ENCODE measurements at regions not wholly inside any gene's neighbourhood (a gene's known extent, or its start where the extent isn't known, plus 50 kb on each side); places are given as distances from the start of the nearest gene placed in this dataset.
A peak's percentile ranks its signal among the peaks of the same experiment; 100 is the strongest.

- Histone ChIP-seq H2BK20ac (ENCODE audit: low read depth, low read length) (no peak overlapping the region), H2AK9ac (replicated peaks; ENCODE audit: low read depth, low read length, poor library complexity) (no peak overlapping the region), H2BK15ac (ENCODE audit: low read depth, low read length) (no peak overlapping the region), H3K14ac (replicated peaks; ENCODE audit: low read depth, low read length) (no peak overlapping the region), H3K36me3 (ENCODE audit: control insufficient read depth, insufficient read depth, low read length) (no peaks in the 10 kb centered on the region), H3K9me1 (ENCODE audit: insufficient read depth, low read length) (no peaks in the 10 kb centered on the region; the same call in 1 of the 2 replicates), H3K4ac (ENCODE audit: low read depth, low read length) (no peak overlapping the region), H3K23ac (ENCODE audit: low read depth, low read length) (no peak overlapping the region), H3K27me3 (ENCODE audit: control insufficient read depth, insufficient read depth, low read length) (peaks cover 3% of the 10 kb centered on the region; the same call in 1 of the 2 replicates), H3K79me1 (ENCODE audit: low read depth in 1 of 2, low read length in 2 of 2) (no peaks in the 10 kb centered on the region), H3K4me1 (ENCODE audit: control insufficient read depth, insufficient read depth, low read length) (no peaks in the 10 kb centered on the region), H4K20me1 (ENCODE audit: insufficient read depth, low read length) (no peaks in the 10 kb centered on the region), H2AFZ (replicated peaks; ENCODE audit: low read length, poor library complexity) (no peak overlapping the region), H3K4me2 (ENCODE audit: low read depth, low read length) (no peak overlapping the region), H3K56ac (ENCODE audit: extremely low read depth, insufficient read depth, low read length) (no peak overlapping the region), H3K9ac (ENCODE audit: low read depth, low read length) (no peak overlapping the region), H3K9me3 (ENCODE audit: control insufficient read depth, insufficient read depth, low read length) (peaks cover 2% of the 10 kb centered on the region; the same call in 1 of the 2 replicates), H4K8ac (ENCODE audit: low read depth in 2 of 2, low read length in 2 of 2) (no peak overlapping the region), H3K4me3 (ENCODE audit: insufficient read depth, low read depth, low read length) (no peak overlapping the region), H3K18ac (ENCODE audit: low read depth, low read length) (no peak overlapping the region), H3K27ac (ENCODE audit: insufficient read depth, low read length) (no peak overlapping the region), H4K5ac (ENCODE audit: low read depth, low read length) (no peak overlapping the region), H2BK120ac (ENCODE audit: low read depth, low read length) (no peak overlapping the region), H2AK5ac (ENCODE audit: low read depth, low read length) (no peak overlapping the region), H4K91ac (ENCODE audit: insufficient read depth, low read depth, low read length) (no peak overlapping the region), H2BK5ac (ENCODE audit: low read depth, low read length, poor library complexity, severe bottlenecking) (no peak overlapping the region)
- no TSS peak for BruUV-seq (replicated peaks)
- ChIA-PET POLR2A (ENCODE audit: unreplicated experiment) (no interaction called here), CTCF (interaction anchor here (1.0 kb wide), 1 partner anchor 9 kb away, joined by 3 read pairs; no protein-coding TSS in a partner anchor)
- DNase-seq (no peak), ATAC-seq (ENCODE audit: low read depth) (peak; percentile 75)
- intact Hi-C loops (cut with micrococcal nuclease) (no loop called here), in situ Hi-C loops (cut with MboI; ENCODE audit: low sequenced_read_pairs) (no loop called here), dilution Hi-C loops (cut with HindIII; ENCODE audit: low sequenced_read_pairs, unreplicated experiment) (no loop called here)
- WGBS, 2 experiments (ENCODE audit: extremely low coverage in 2 of 2, insufficient read length in 1 of 2): 60% methylated on average over 1 of the region's 2 CpGs; no CpG with 5 or more reads in 1 of the 2 experiments
- no peak for TF ChIP-seq MAZ (IDR thresholded peaks at IDR 0.05; ENCODE audit: borderline replicate concordance, low read depth, low read length)
- TF ChIP-seq ELK1 (IDR thresholded peaks at IDR 0.05; ENCODE audit: borderline replicate concordance, low read depth, low read length): no peak
- TF ChIP-seq CTCF (conservative IDR thresholded peaks at IDR 0.05; ENCODE audit: low read depth, low read length): no peak
- TF ChIP-seq CHD1 (IDR thresholded peaks at IDR 0.05; ENCODE audit: low read depth, low read length): no peak
- no peak for TF ChIP-seq CEBPB (IDR thresholded peaks at IDR 0.05; ENCODE audit: low read depth, low read length)
- no peak for TF ChIP-seq MAFK (IDR thresholded peaks at IDR 0.05; ENCODE audit: low read depth, low read length)
- no peak for TF ChIP-seq BHLHE40 (IDR thresholded peaks at IDR 0.05; ENCODE audit: low read depth, low read length)
- TF ChIP-seq POLR2A (IDR thresholded peaks at IDR 0.05; ENCODE audit: low read depth, low read length): no peak
- TF ChIP-seq MXI1 (IDR thresholded peaks at IDR 0.05; ENCODE audit: borderline replicate concordance, low read depth, low read length): no peak
Observed at GRCh38 chr3:139281096-139281495, 62.7 kb upstream of the MRPS22 start.

Measured in IMR-90 (cell line).